K562 (cell line): ENCODE measurements at regions not wholly inside any gene's neighbourhood (a gene's known extent, or its start where the extent isn't known, plus 50 kb on each side); places are given as distances from the start of the nearest gene placed in this dataset.

Source experiments
- FOXP1 ChIP-seq: sonication (generic); formaldehyde crosslinking; IDR thresholded peaks from 2 replicates; pipeline ENCODE4 v1.8.0; 2022; ENCODE audit warnings: mild to moderate bottlenecking, missing genetic modification reagents
- NEUROD1 ChIP-seq: fragments of 150-350 bp; IDR thresholded peaks from 2 replicates; pipeline ENCODE4 v1.6.1; 2014; ENCODE audit warnings: borderline replicate concordance, low read length, low read depth; ENCODE audit not compliant: partially characterized antibody
- PHB2 ChIP-seq: fragments of 450-650 bp; IDR thresholded peaks from 2 replicates; pipeline ENCODE4 v1.6.1; 2017; ENCODE audit warnings: low read depth
- TCF7L2 ChIP-seq: fragments of 150-350 bp; IDR thresholded peaks from 2 replicates; pipeline ENCODE4 v1.6.1; 2016; ENCODE audit warnings: low read depth, mild to moderate bottlenecking, low read length, moderate library complexity
- ZKSCAN3 ChIP-seq: fragments of 250-450 bp; sonication (Bioruptor Pico); IDR thresholded peaks from 2 replicates; pipeline ENCODE4 v1.4.0; 2020
- ZNF143 ChIP-seq: sonication (generic); formaldehyde crosslinking; IDR thresholded peaks from 2 replicates; pipeline ENCODE4 v1.9.0; 2022; ENCODE audit warnings: mild to moderate bottlenecking, missing genetic modification reagents
- TF ChIP-seq, protein P1 (sequence below), 3 experiments: fragments of 200-800 bp in 1 of 3; fragments of 250-450 bp in 1 of 3; fragments of 450-650 bp in 1 of 3; sonication (Bioruptor Pico) in 1 of 3; sonication (Bioruptor generic) in 1 of 3; formaldehyde crosslinking in 1 of 3; IDR thresholded peaks; 2 replicates each; pipeline versions ENCODE4 v1.6.1 to v1.8.0; 2016 to 2022; ENCODE audit warnings: mild to moderate bottlenecking in 2 of 3, missing genetic modification characterization in 2 of 3, missing compliant biosample characterization in 1 of 3, moderate library complexity in 1 of 3
- TF ChIP-seq, protein P2 (sequence below): fragments of 450-650 bp; conservative IDR thresholded peaks from 2 replicates; pipeline ENCODE4 v1.6.1; 2016; ENCODE audit warnings: missing genetic modification characterization, low read depth, mild to moderate bottlenecking, control low read depth, missing compliant biosample characterization

DNA sequence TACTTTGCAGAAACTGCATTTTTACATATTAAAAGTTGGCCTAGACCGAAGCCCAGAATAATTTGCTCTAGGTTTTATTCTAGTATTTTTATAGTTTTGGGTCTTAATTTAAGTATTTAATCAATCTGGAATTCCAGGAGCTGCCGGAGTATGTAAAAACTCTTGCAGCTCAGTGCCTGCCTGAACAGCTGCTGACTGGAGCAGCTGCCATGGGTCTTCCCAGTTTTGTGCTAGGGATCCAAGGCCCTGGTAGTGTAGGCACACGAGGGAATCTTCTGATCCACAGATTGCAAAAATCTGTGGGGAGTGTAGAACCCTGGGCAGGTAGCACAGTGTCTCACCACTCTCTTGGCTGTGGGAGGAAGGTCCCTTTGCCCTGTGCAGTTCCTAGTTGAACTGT lies 87.0 kb upstream of the HS3ST3A1 start (continued):
- TF ChIP-seq NEUROD1 (no peak), PHB2 (no peak), FOXP1 (CRISPR knock-in tag) (no peak), ZNF143 (CRISPR knock-in tag) (no peak), TCF7L2 (no peak), ZKSCAN3 (CRISPR knock-in tag) (no peak)
- TF ChIP-seq, protein P1, sequence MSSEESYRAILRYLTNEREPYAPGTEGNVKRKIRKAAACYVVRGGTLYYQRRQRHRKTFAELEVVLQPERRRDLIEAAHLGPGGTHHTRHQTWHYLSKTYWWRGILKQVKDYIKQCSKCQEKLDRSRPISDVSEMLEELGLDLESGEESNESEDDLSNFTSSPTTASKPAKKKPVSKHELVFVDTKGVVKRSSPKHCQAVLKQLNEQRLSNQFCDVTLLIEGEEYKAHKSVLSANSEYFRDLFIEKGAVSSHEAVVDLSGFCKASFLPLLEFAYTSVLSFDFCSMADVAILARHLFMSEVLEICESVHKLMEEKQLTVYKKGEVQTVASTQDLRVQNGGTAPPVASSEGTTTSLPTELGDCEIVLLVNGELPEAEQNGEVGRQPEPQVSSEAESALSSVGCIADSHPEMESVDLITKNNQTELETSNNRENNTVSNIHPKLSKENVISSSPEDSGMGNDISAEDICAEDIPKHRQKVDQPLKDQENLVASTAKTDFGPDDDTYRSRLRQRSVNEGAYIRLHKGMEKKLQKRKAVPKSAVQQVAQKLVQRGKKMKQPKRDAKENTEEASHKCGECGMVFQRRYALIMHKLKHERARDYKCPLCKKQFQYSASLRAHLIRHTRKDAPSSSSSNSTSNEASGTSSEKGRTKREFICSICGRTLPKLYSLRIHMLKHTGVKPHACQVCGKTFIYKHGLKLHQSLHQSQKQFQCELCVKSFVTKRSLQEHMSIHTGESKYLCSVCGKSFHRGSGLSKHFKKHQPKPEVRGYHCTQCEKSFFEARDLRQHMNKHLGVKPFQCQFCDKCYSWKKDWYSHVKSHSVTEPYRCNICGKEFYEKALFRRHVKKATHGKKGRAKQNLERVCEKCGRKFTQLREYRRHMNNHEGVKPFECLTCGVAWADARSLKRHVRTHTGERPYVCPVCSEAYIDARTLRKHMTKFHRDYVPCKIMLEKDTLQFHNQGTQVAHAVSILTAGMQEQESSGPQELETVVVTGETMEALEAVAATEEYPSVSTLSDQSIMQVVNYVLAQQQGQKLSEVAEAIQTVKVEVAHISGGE (CRISPR knock-in tag; IDR thresholded peaks at IDR 0.05), result no peak
- TF ChIP-seq, protein P2, sequence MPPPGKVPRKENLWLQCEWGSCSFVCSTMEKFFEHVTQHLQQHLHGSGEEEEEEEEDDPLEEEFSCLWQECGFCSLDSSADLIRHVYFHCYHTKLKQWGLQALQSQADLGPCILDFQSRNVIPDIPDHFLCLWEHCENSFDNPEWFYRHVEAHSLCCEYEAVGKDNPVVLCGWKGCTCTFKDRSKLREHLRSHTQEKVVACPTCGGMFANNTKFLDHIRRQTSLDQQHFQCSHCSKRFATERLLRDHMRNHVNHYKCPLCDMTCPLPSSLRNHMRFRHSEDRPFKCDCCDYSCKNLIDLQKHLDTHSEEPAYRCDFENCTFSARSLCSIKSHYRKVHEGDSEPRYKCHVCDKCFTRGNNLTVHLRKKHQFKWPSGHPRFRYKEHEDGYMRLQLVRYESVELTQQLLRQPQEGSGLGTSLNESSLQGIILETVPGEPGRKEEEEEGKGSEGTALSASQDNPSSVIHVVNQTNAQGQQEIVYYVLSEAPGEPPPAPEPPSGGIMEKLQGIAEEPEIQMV, result no peak
